OCI-LY7 (cell line): ENCODE measurements at regions not wholly inside any gene's neighbourhood (a gene's known extent, or its start where the extent isn't known, plus 50 kb on each side); places are given as distances from the start of the nearest gene placed in this dataset.

Source experiments
- BruUV-seq: library from RNA; stranded (reverse); fragments of 400-500 nt; replicated peaks from 2 replicates; lab custom pipeline; 2021; lab: Mats Ljungman, UMichigan
- CTCF ChIA-PET: fragments of 300-600 bp; sonication (Branson Sonifier 250); formaldehyde crosslinking; loops from one replicate; lab custom pipeline; 2022; ENCODE audit warnings: antibody characterized with exemption; ENCODE audit not compliant: unreplicated experiment; lab: Charles Lee
- POLR2A ChIA-PET: fragments of 300-600 bp; sonication (Branson Sonifier 250); formaldehyde crosslinking; loops from one replicate; lab custom pipeline; 2022; ENCODE audit warnings: antibody characterized with exemption; lab: Charles Lee
- DNase-seq: peaks from one replicate; pipeline ENCODE4 v3.0.0-alpha.2; 2015; ENCODE audit warnings: low spot score
- H2AFZ ChIP-seq: fragments of 200-600 bp; sonication (generic), shearing (Covaris generic); 2 replicates; pipeline ENCODE4 v1.6.1; 2014; ENCODE audit warnings: mild to moderate bottlenecking, antibody characterized with exemption, low read length, moderate library complexity
- H3K27ac ChIP-seq: fragments of 200-600 bp; sonication (generic); 2 replicates; pipeline ENCODE4 v1.5.1; 2014; ENCODE audit warnings: mixed run types, low read depth, mild to moderate bottlenecking, moderate library complexity, low read length, inconsistent platforms; ENCODE audit not compliant: poor library complexity, severe bottlenecking
- H3K36me3 ChIP-seq: fragments of 200-600 bp; sonication (generic); 2 replicates; pipeline ENCODE4 v1.6.1; 2014; ENCODE audit warnings: mild to moderate bottlenecking, antibody characterized with exemption, low read length, moderate library complexity, mixed read lengths; ENCODE audit not compliant: insufficient read depth
- H3K4me1 ChIP-seq: fragments of 200-600 bp; sonication (generic); 2 replicates; pipeline ENCODE4 v1.5.1; 2014; ENCODE audit warnings: mild to moderate bottlenecking, low read length; ENCODE audit not compliant: insufficient read depth, poor library complexity, severe bottlenecking
- H3K4me2 ChIP-seq: fragments of 200-600 bp; sonication (generic); 2 replicates; pipeline ENCODE4 v1.6.1; 2014; ENCODE audit warnings: mild to moderate bottlenecking, low read length
- H3K4me3 ChIP-seq: fragments of 200-600 bp; sonication (generic); 2 replicates; pipeline ENCODE4 v1.5.1; 2014; ENCODE audit warnings: mild to moderate bottlenecking, low read depth, low read length; ENCODE audit not compliant: poor library complexity, severe bottlenecking
- H3K79me2 ChIP-seq: fragments of 200-600 bp; sonication (generic); 2 replicates; pipeline ENCODE4 v1.6.1; 2016; ENCODE audit warnings: low read depth, mild to moderate bottlenecking, low read length, moderate library complexity, mixed read lengths; ENCODE audit not compliant: insufficient read depth
- H3K9me2 ChIP-seq: fragments of 200-600 bp; sonication (generic); 2 replicates; pipeline ENCODE4 v1.6.1; 2016; ENCODE audit warnings: mild to moderate bottlenecking, low read length, mixed read lengths; ENCODE audit not compliant: insufficient read depth
- H3K9me3 ChIP-seq: fragments of 200-600 bp; sonication (generic); 2 replicates; pipeline ENCODE4 v1.6.1; 2014; ENCODE audit warnings: mild to moderate bottlenecking, mixed run types, low read length, mixed read lengths
- H4K20me1 ChIP-seq: fragments of 200-600 bp; sonication (generic); 2 replicates; pipeline ENCODE4 v1.6.1; 2014; ENCODE audit warnings: mild to moderate bottlenecking, antibody characterized with exemption, low read length, moderate library complexity, mixed read lengths; ENCODE audit not compliant: insufficient read depth
- EZH2phosphoT487 ChIP-seq: fragments of 200-600 bp; sonication (generic); IDR thresholded peaks from 2 replicates; pipeline ENCODE4 v1.6.1; 2018; ENCODE audit warnings: low read depth, borderline replicate concordance, mild to moderate bottlenecking, mixed run types, antibody characterized with exemption, low read length, moderate library complexity, mixed read lengths
- intact Hi-C: fragments of 100-400 bp; cut with micrococcal nuclease; formaldehyde crosslinking; loops from one replicate; pipeline ENCODE4 v1.10.0; 2022; ENCODE audit not compliant: unreplicated experiment
- TF ChIP-seq, protein P1 (sequence below): fragments of 200-600 bp; sonication (generic); conservative IDR thresholded peaks from 2 replicates; pipeline ENCODE4 v1.5.1; 2014; ENCODE audit warnings: mild to moderate bottlenecking, antibody characterized with exemption, low read length, moderate library complexity, mixed read lengths

DNA sequence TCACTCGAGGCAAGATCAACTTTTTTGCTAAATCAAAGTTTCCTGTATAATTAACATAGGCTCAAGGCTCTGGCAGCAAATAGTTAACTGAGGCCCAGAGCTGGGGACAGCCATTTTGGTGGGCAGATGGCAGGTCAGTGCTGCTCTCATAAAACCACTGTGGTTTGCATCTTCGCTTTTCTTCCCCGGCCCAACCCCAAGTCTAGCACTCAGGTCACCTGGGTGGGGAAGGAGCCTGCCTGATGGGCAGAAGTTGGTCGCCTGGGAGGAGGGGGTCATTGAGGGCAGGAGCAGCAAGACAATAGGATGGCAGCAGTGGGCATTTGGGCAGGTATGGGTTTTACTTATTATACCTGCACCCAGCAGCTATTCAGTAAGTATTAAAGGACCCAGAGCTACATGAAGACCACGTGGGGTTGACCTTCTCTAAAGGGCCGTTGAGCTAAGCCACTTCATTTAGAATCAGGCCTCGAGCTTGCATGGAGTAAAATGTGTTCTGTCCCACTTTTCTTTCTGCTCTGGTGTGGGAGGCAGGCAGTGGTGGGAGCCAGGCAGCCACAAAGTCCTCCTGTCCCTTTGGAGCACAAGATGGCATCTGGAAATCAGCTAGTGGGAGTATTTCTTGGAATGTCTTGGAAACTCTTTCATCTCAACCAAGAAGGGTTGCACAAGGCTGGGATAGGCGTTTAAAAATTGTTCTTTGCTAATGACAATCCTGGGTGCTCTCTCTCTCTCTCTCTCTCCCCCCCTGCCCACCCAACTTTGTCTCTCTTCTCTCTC is 133.4 kb downstream of the SPAG6 start:
- Histone ChIP-seq H4K20me1 (no peaks in the 10 kb centered on the region), H3K9me2 (no peaks in the 10 kb centered on the region), H3K36me3 (no peaks in the 10 kb centered on the region), H3K4me1 (no peaks in the 10 kb centered on the region), H3K4me3 (no peak overlapping the region), H3K9me3 (no peaks in the 10 kb centered on the region), H3K4me2 (no peak overlapping the region), H3K27ac (no peak overlapping the region), H2AFZ (no peak overlapping the region), H3K79me2 (no peaks in the 10 kb centered on the region)
- no TSS peak for BruUV-seq
- POLR2A ChIA-PET = interaction anchor here (1.3 kb wide), 1 partner anchor 17 kb away, joined by 4 read pairs; no protein-coding TSS in a partner anchor
- CTCF ChIA-PET = interaction anchor here (0.6 kb wide), 1 partner anchor 535 kb away, joined by 3 read pairs; no protein-coding TSS in a partner anchor
- intact Hi-C loops = no loop called here
- DNase-seq = no peak
- no peak for TF ChIP-seq EZH2phosphoT487
- TF ChIP-seq, protein P1, sequence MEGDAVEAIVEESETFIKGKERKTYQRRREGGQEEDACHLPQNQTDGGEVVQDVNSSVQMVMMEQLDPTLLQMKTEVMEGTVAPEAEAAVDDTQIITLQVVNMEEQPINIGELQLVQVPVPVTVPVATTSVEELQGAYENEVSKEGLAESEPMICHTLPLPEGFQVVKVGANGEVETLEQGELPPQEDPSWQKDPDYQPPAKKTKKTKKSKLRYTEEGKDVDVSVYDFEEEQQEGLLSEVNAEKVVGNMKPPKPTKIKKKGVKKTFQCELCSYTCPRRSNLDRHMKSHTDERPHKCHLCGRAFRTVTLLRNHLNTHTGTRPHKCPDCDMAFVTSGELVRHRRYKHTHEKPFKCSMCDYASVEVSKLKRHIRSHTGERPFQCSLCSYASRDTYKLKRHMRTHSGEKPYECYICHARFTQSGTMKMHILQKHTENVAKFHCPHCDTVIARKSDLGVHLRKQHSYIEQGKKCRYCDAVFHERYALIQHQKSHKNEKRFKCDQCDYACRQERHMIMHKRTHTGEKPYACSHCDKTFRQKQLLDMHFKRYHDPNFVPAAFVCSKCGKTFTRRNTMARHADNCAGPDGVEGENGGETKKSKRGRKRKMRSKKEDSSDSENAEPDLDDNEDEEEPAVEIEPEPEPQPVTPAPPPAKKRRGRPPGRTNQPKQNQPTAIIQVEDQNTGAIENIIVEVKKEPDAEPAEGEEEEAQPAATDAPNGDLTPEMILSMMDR = no peak

DNA sequence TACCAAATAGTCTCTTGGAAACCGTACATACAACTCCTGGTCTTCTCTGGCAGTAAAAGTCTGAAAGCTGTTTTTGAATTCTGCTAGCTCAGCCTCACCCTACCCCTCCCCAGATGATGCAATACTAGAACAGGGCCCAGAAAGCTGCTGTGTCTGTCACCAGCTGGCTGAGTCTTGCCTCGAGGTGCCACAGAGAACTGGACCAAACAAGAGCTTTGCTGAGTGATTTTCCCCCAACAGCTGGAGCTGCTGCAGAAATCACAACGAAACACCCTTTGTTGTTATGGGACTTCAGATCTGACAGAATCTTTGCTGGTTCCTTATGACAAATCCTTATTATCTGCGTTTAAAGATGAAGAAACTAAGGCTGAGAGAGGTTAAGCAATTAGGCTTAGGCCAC is 134.1 kb downstream of the SPAG6 start:
- Histone ChIP-seq H3K9me2 (no peaks in the 10 kb centered on the region), H2AFZ (0 out of 2 replicates have a peak overlapping the region, but pooled peaks have one; percentile 28), H3K4me3 (no peak overlapping the region), H4K20me1 (no peaks in the 10 kb centered on the region), H3K36me3 (no peaks in the 10 kb centered on the region), H3K9me3 (no peaks in the 10 kb centered on the region), H3K4me1 (no peaks in the 10 kb centered on the region), H3K27ac (no peak overlapping the region), H3K4me2 (no peak overlapping the region), H3K79me2 (no peaks in the 10 kb centered on the region)
- intact Hi-C loops = no loop called here
- ChIA-PET CTCF (interaction anchor here (0.6 kb wide), 1 partner anchor 536 kb away, joined by 3 read pairs; no protein-coding TSS in a partner anchor), POLR2A (interaction anchor here (1.3 kb wide), 1 partner anchor 17 kb away, joined by 4 read pairs; no protein-coding TSS in a partner anchor)
- TF ChIP-seq EZH2phosphoT487 = no peak
- TF ChIP-seq, protein P1 = no peak
- no peak for DNase-seq
- no TSS peak for BruUV-seq

DNA sequence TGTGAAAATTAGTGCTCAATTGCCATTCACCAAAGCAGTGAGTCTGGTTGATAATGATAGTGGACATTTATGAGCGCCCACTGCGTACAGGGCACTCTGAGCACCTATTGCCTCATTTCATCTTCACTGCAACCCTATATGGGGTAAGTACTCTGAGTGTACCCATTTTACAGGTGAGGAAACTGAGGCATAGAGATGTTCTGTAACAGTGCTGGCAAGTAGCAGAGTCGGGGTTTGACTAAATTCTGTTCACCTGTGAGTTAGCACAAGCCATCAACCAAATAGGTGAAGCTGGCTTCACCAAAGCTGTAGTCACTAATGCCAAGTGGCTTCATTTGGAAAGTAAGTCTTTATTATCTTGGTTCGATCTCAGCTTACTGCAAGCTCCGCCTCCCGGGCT is 135.8 kb downstream of the SPAG6 start:
- no peaks in the 10 kb centered on the region for H3K79me2 ChIP-seq
- no peaks in the 10 kb centered on the region for H3K9me2 ChIP-seq
- no peak overlapping the region for H3K4me3 ChIP-seq
- no peaks in the 10 kb centered on the region for H4K20me1 ChIP-seq
- H3K9me3 ChIP-seq = no peaks in the 10 kb centered on the region
- intact Hi-C loops = no loop called here
- H3K27ac ChIP-seq = no peak overlapping the region
- TF ChIP-seq, protein P1 = no peak
- no peak for TF ChIP-seq EZH2phosphoT487
- no TSS peak for BruUV-seq
- no peaks in the 10 kb centered on the region for H3K4me1 ChIP-seq
- H3K4me2 ChIP-seq = no peak overlapping the region
- no peaks in the 10 kb centered on the region for H3K36me3 ChIP-seq
- no peak overlapping the region for H2AFZ ChIP-seq
- ChIA-PET CTCF (no interaction called here), POLR2A (interaction anchor here (0.9 kb wide), 1 partner anchor 478 kb away, joined by 4 read pairs; the partner anchor contains the start of gene DNAJC1)
- DNase-seq = no peak
